Left hindlimb (tissue), 1 donor: ENCODE measurements at regions not wholly inside any gene's neighbourhood (a gene's known extent, or its start where the extent isn't known, plus 50 kb on each side); places are given as distances from the start of the nearest gene placed in this dataset.
"Not testable (repeated sequence)": the region's sequence is repeated elsewhere in the genome, so short reads cannot be mapped to it uniquely, and the experiment has no call there.

Experiments used
- DNase-seq: peaks from one replicate; pipeline ENCODE4 v3.0.0-alpha.2; 2018

DNA sequence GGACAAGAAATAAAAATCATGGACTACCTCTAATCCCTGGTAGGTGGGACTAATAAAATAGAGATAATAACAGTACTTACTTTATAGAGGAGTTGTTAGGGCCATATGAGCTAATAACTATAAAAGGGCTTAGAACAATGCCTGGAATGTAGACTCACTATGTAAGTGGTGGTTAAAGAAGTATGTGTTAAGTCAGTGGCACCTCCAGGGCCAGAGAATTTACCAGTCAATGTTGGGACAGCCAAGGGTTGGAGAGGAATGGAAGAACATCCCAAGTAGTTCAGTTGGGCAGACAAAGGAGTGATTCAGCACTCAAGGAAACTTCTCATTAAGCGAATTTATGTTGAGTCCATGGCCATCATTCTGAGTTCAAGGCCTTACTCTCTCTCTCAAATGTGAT lies 116.8 kb downstream of the OTOR start:
- no peak for DNase-seq

DNA sequence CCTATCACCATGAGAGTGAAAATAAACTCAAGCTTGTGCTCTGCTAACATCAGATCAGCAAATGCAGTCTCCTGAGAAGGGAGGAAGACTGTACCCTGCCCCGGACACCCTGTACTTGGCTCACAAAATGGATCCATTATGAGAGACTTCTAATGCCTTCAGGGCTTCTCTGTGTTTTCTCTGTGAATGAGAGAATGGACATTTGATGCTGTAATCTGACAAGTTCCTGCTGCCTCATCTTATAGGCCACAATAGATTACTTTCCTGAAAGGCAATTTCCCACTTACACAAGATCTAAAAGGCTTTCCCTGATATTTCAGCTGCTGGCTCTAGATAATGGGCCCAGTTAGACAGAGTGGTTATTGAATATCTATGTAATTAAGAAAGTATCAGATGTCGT lies 117.2 kb downstream of the OTOR start:
- DNase-seq, result no peak

DNA sequence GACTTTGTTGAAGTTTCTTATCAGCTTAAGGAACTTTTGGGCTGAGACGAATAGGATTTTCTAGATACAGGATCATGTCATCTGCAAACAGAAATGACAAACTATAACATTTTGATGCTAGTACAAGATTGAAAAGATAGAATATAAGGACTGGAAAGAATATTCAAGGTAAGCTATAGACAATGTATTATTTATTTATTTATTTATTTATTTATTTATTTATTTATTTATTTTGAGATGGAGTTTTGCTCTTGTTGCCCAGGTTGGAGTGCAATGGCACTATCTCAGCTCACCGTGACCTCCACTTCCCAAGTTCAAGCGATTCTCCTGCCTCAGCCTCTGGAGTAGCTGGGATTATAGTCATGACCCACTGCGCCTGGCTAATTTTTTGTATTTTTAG lies 125.0 kb downstream of the OTOR start:
- DNase-seq, result not testable (repeated sequence)

DNA sequence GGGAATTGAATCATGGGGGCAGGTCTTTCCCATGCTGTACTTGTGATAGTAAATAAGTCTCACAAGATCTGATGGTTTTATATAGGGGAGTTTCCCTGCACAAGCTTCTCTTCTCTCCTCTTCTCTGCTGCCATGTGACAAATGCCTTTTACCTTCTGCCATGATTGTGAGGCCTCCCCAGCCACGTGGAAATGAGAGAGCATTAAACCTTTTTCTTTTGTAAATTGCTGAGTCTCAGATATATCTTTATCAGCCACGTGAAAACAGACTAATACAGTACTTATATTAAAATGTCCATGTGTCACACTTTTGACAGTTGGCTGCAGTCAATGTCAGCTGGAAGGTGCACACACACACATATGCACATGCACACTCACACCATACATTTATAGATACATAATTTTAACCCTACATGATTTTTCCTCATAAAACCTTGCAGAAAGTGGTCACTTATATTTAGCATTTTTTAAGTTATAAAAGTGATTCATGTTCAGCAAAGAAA lies 128.9 kb downstream of the OTOR start:
- no peak for DNase-seq

DNA sequence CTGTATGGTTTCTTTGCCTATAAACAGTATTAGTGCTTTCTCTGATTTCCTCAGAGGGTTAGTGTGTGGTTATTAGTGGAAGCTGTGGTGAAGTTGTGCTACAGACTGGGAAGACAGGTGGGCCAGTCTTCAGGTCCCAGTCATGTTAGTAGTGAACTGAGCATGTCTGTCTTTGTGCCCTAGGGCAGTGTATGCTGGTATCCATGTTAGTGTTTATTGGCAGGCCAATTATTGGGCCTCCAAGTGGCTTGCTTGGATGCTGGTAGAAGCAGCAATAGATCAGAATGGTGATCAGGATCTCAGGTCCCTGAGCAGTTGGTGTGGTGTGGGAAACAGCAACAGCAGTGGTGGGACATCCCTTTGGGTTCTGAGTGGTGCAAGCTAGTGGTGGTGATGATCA lies 137.6 kb downstream of the OTOR start:
- no peak for DNase-seq

DNA sequence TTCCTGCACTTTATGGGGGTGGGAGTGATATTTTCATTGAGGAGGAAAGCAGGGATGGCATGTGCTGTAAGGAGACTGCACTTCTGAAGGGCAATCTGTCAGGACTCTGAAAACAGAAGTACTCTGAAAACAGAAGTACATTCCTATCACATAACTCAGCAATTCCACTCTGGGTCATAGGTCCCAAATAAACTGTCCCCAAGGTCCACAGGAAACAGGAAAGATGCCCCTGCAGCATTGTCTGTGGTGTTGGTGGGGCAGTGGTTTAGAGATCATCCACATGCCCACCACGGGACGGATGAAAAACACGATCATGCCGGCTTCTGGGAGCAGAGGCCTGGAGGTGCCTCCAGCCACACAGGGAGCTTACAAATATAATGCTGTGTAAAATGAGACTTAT lies 150.3 kb downstream of the OTOR start:
- no peak for DNase-seq

GRCh38 chr20:16902662-16903061 lies 154.5 kb downstream of the OTOR start:
- no peak for DNase-seq

DNA sequence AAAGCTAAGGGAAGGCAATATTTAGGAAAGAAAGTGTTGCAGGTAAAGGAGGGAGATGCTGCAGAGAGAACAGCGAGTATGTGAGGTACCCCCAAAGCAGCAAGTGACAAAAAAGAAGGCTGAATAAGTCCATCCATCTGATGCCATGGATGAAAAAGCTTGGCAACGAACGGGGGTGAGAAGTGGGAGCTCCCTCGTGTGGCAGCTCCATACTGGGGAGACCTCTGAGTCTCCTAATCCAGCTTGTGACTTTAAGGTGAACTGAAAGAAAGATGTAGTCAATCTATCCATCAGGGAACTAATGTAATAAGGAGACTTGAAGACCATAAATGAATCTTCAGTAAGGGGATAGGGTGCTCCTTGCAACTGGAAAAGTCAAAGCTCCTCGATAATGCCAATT lies 156.6 kb downstream of the OTOR start:
- no peak for DNase-seq

- no peak for DNase-seq
These were observed 166.1 kb downstream of the OTOR start for GRCh38 chr20:16914277-16914676.

GRCh38 chr20:16916165-16916564 lies 168.0 kb downstream of the OTOR start:
- no peak for DNase-seq

- DNase-seq, result no peak
These were observed 169.5 kb downstream of the OTOR start for GRCh38 chr20:16917636-16918035.

- DNase-seq, result no peak
These were observed 170.2 kb downstream of the OTOR start for GRCh38 chr20:16918366-16918765.

DNA sequence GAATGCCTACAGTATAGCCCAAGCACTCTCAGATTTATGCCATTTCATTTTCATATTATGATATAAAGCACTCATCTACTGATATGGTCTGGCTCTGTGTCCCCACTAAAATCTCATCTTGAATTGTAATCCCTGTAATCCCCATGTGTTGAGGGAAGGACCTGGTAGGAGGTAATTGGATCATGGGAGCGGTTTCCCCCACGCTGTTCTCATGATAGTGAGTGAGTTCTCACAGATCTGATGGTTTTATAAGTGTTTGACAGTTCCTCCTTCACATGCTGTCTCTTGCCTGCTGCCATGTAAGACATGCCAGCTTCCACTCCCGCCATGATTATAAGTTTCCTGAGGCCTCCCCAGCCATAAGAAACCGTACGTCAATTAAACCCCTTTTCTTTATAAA lies 171.7 kb downstream of the OTOR start:
- no peak for DNase-seq

DNA sequence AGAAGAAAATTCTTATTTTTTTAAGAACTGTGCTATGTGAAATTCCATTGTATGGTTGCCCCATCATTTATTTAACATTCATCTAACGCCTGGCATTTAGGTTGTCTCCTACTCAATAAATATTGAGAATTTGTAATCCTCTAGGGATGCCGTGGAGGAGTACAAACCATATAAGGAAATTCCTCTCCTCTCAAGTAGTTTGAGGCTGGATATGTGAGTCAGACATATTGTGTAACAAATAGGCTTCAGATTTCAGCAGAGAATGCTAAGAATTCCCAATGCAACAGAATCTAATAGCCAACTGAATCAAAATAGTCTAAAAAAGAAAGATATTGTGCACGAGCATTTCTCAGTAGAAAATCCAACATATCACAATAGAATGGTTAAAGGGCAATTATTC lies 174.7 kb downstream of the OTOR start:
- DNase-seq, result no peak

DNA sequence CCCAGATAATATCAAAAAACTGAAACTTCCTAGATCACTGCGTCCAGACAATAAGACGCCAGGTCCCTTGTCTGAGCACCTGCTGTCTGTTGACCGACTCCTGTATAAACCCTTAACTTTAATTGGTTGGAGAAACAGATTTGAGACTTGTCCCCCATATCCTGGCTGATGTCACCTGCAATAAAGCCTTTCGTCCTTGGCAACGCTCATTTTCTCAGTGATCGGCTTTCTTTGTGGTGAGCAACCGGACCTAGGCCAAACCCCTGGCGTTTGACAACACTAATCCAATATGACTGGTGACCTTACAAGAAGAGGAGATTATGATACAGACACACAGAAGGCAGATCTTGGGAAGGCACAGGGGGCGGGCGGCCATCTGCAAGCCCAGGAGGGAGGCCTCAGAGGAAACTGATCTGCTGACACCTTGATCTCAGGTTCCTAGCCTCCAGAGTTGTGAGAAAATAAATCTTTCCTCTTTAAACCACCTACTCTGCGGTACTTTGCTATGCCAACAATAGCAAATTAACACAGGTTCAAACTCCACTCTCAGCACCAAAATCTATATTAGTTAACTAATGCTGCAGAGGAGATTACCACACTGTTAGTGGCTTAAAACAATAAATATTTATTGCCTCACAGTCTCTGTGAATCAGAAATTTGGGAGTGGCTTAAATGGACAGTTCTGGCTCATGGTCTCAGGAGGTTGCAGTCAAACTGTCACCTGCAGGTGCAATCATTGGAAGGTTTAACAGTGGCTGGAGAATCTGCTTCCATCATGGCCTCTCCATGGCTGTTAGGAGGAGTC lies 178.7 kb downstream of the OTOR start:
- no peak for DNase-seq

- DNase-seq, result no peak
These were observed 181.6 kb downstream of the OTOR start for GRCh38 chr20:16929756-16930155.

- no peak for DNase-seq
These were observed 182.5 kb downstream of the OTOR start for GRCh38 chr20:16930656-16931055.

DNA sequence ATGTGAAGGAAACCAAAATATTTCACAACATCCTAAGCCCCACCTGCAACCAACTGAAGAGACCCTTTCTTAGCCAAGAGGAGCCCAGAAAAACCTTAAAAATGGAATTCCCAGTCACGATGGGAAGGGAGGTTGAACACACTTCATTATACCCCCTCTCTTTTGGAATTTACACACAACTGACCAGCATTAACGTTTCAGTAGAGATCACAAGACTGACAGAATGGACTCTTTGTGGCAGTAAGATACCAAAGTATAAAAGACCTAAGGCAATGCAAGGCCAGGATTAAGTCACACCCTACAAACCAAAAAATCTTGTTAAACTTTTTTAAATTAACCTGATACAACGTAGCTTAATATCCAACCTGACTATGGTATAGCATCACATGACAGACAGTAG lies 190.9 kb downstream of the OTOR start:
- no peak for DNase-seq

- no peak for DNase-seq
These were observed 192.5 kb downstream of the OTOR start for GRCh38 chr20:16940701-16941100.

DNA sequence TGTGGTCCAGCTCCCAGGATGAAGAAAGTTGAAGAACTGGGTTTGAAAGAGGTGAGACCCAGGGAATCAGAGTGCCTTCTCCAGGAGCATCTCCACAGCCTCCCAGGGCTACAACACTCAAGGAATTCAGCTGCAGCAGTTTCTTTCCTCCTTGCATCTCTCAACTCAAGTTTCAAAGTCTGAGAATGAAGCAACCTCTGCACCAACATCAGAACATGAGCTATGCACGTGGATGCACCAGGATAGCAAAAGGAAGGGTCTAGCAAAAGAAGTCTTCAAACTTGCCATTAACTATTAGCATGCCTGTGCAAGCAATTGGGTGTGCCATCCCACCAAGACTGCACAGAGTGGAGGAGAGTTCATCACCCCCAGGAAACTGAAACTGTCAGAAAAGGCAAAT lies 193.9 kb downstream of the OTOR start:
- no peak for DNase-seq

GRCh38 chr20:16942756-16943155 lies 194.6 kb downstream of the OTOR start:
- DNase-seq, result no peak

DNA sequence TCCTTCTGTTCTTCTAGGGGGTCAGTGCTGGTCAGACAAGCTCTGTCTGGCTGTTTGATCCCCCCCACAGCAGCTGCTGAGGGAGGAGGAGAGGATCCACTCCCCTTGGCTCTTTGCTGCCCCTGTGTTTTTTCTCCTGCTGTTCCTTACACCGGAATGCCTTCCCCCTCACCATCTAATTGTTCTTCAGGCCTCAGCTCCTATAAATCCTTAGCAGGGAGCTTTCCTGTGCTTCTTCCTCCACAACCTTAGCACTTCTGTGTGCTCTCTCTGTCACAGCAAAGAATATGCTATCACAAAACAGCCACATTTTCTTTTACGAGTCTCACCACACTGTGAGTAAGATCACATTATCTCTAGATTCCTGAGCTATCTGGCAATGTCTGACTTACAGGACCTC lies 196.6 kb downstream of the OTOR start:
- DNase-seq, result no peak

DNA sequence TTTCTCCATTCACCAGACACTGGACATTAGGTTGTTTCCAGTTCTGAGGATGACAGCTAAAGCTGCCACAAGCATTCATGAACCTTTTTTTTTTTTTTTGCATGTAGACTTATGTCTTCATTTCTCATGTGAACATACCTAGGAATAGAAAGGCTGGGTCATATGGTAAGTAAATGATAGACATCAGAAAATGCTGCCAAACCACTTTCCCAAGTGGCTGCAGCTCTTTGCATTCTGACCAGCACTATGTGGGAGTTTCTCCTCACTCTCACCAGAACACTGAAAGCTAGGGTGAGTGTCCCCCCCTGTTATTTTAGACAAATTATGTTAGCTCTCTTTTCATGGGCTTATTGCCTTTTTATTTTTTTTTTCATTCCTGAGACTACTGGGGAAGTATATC lies 197.5 kb downstream of the OTOR start:
- DNase-seq, result no peak

DNA sequence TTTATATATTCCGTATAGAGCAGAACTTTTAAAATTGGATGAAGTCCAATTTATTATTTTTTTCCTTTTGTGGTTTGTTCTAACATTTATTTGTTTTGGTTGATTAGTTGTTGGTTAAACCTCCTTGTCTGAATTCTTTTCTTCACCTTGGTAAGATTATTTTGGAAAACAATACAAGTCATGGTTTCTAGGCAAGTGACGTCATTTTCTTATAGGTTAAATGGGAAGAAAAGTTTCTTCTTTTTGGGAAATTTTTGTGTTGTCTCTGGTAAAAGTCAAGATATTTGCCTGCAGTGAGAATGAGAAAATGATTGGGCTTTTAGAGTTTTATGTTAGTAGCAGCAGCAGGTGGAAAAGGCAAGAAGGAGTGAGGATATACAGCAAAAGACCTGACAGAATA lies 197.9 kb downstream of the OTOR start:
- no peak for DNase-seq

GRCh38 chr20:16947479-16947878 lies 199.3 kb downstream of the OTOR start:
- no peak for DNase-seq
